ENCODE measurements at regions not wholly inside any gene's neighbourhood (a gene's known extent, or its start where the extent isn't known, plus 50 kb on each side); places are given as distances from the start of the nearest gene placed in this dataset.

DNA sequence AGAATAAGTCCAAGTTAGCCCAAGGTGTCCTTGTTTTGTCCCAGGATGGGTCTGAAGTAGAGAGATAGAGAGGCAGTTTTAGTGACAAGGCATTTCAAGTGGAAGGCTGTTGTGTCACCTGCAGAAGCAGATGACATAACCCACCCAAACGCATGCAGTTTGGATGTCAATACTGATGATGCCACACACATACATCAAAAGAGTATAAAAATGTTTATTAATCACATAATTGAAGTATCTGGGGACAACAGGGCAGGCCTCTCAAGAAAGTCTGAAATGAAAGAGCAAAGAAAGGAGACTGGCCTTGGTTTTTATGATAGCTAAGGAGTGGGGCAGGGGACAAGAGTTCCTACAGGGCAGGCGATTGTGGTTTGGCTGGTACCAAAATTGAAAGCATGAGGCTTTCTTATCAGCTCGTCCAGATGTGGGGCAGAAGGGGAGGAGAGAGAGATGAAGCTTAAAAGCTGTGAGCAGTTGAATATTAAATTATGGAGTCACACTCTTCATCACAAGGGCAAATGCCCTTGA lies 78.4 kb upstream of the TSPAN8 start (continued):
- TF ChIP-seq, protein P1, sequence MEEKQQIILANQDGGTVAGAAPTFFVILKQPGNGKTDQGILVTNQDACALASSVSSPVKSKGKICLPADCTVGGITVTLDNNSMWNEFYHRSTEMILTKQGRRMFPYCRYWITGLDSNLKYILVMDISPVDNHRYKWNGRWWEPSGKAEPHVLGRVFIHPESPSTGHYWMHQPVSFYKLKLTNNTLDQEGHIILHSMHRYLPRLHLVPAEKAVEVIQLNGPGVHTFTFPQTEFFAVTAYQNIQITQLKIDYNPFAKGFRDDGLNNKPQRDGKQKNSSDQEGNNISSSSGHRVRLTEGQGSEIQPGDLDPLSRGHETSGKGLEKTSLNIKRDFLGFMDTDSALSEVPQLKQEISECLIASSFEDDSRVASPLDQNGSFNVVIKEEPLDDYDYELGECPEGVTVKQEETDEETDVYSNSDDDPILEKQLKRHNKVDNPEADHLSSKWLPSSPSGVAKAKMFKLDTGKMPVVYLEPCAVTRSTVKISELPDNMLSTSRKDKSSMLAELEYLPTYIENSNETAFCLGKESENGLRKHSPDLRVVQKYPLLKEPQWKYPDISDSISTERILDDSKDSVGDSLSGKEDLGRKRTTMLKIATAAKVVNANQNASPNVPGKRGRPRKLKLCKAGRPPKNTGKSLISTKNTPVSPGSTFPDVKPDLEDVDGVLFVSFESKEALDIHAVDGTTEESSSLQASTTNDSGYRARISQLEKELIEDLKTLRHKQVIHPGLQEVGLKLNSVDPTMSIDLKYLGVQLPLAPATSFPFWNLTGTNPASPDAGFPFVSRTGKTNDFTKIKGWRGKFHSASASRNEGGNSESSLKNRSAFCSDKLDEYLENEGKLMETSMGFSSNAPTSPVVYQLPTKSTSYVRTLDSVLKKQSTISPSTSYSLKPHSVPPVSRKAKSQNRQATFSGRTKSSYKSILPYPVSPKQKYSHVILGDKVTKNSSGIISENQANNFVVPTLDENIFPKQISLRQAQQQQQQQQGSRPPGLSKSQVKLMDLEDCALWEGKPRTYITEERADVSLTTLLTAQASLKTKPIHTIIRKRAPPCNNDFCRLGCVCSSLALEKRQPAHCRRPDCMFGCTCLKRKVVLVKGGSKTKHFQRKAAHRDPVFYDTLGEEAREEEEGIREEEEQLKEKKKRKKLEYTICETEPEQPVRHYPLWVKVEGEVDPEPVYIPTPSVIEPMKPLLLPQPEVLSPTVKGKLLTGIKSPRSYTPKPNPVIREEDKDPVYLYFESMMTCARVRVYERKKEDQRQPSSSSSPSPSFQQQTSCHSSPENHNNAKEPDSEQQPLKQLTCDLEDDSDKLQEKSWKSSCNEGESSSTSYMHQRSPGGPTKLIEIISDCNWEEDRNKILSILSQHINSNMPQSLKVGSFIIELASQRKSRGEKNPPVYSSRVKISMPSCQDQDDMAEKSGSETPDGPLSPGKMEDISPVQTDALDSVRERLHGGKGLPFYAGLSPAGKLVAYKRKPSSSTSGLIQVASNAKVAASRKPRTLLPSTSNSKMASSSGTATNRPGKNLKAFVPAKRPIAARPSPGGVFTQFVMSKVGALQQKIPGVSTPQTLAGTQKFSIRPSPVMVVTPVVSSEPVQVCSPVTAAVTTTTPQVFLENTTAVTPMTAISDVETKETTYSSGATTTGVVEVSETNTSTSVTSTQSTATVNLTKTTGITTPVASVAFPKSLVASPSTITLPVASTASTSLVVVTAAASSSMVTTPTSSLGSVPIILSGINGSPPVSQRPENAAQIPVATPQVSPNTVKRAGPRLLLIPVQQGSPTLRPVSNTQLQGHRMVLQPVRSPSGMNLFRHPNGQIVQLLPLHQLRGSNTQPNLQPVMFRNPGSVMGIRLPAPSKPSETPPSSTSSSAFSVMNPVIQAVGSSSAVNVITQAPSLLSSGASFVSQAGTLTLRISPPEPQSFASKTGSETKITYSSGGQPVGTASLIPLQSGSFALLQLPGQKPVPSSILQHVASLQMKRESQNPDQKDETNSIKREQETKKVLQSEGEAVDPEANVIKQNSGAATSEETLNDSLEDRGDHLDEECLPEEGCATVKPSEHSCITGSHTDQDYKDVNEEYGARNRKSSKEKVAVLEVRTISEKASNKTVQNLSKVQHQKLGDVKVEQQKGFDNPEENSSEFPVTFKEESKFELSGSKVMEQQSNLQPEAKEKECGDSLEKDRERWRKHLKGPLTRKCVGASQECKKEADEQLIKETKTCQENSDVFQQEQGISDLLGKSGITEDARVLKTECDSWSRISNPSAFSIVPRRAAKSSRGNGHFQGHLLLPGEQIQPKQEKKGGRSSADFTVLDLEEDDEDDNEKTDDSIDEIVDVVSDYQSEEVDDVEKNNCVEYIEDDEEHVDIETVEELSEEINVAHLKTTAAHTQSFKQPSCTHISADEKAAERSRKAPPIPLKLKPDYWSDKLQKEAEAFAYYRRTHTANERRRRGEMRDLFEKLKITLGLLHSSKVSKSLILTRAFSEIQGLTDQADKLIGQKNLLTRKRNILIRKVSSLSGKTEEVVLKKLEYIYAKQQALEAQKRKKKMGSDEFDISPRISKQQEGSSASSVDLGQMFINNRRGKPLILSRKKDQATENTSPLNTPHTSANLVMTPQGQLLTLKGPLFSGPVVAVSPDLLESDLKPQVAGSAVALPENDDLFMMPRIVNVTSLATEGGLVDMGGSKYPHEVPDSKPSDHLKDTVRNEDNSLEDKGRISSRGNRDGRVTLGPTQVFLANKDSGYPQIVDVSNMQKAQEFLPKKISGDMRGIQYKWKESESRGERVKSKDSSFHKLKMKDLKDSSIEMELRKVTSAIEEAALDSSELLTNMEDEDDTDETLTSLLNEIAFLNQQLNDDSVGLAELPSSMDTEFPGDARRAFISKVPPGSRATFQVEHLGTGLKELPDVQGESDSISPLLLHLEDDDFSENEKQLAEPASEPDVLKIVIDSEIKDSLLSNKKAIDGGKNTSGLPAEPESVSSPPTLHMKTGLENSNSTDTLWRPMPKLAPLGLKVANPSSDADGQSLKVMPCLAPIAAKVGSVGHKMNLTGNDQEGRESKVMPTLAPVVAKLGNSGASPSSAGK (IDR thresholded peaks at IDR 0.05) = peak; percentile 35
- TF ChIP-seq ETV6 (IDR thresholded peaks at IDR 0.05; ENCODE audit: borderline replicate concordance in 1 of 2, low read depth in 2 of 2, low read length in 1 of 2) = 0 out of 4 replicates have a peak, but pooled peaks of 1 of the 2 experiments have one; percentile 44
- TF ChIP-seq ETV6 (CRISPR knock-in tag; IDR thresholded peaks at IDR 0.05; ENCODE audit: borderline replicate concordance) = no peak
- TF ChIP-seq, protein P2, sequence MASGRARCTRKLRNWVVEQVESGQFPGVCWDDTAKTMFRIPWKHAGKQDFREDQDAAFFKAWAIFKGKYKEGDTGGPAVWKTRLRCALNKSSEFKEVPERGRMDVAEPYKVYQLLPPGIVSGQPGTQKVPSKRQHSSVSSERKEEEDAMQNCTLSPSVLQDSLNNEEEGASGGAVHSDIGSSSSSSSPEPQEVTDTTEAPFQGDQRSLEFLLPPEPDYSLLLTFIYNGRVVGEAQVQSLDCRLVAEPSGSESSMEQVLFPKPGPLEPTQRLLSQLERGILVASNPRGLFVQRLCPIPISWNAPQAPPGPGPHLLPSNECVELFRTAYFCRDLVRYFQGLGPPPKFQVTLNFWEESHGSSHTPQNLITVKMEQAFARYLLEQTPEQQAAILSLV (tag; IDR thresholded peaks at IDR 0.05) = no peak
- no peak for TF ChIP-seq ILK (tag; IDR thresholded peaks at IDR 0.05; ENCODE audit: borderline replicate concordance, low read depth)
- TF ChIP-seq NBN (IDR thresholded peaks at IDR 0.05; ENCODE audit: low read depth) = peak; percentile 28; the same call in 1 of the 2 replicates
- TF ChIP-seq ZNF165 (CRISPR knock-in tag; IDR thresholded peaks at IDR 0.05; ENCODE audit: borderline replicate concordance) = 0 out of 2 replicates have a peak, but pooled peaks have one; percentile 54
- peak; percentile 41; the same call in 1 of the 2 replicates for TF ChIP-seq MAFK (IDR thresholded peaks at IDR 0.05; ENCODE audit: low read length)
- peak in 1 of 2 experiments; percentile 37; a peak in 1 of 4 replicates for TF ChIP-seq RCOR1 (IDR thresholded peaks at IDR 0.05; ENCODE audit: borderline replicate concordance in 1 of 2, low read depth in 2 of 2, low read length in 2 of 2)
- no peak for TF ChIP-seq ZNF23 (CRISPR knock-in tag; IDR thresholded peaks at IDR 0.05)
- peak; percentile 86 for TF ChIP-seq NCOR1 (IDR thresholded peaks at IDR 0.05)
- 0 out of 2 replicates have a peak, but pooled peaks have one; percentile 31 for TF ChIP-seq GTF2E2 (tag; IDR thresholded peaks at IDR 0.05)
- TF ChIP-seq, protein P3, sequence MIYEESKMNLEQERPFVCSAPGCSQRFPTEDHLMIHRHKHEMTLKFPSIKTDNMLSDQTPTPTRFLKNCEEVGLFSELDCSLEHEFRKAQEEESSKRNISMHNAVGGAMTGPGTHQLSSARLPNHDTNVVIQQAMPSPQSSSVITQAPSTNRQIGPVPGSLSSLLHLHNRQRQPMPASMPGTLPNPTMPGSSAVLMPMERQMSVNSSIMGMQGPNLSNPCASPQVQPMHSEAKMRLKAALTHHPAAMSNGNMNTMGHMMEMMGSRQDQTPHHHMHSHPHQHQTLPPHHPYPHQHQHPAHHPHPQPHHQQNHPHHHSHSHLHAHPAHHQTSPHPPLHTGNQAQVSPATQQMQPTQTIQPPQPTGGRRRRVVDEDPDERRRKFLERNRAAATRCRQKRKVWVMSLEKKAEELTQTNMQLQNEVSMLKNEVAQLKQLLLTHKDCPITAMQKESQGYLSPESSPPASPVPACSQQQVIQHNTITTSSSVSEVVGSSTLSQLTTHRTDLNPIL (CRISPR knock-in tag; IDR thresholded peaks at IDR 0.05) = no peak
